GM23248 (cell line): ENCODE measurements at regions not wholly inside any gene's neighbourhood (a gene's known extent, or its start where the extent isn't known, plus 50 kb on each side); places are given as distances from the start of the nearest gene placed in this dataset.

Source experiments
- EZH2 ChIP-seq: fragments of 200-600 bp; sonication (generic); IDR thresholded peaks from 2 replicates; pipeline ENCODE4 v1.6.1; 2018; ENCODE audit warnings: antibody characterized with exemption, mild to moderate bottlenecking; ENCODE audit not compliant: insufficient read depth, poor library complexity, severe bottlenecking
- EZH2phosphoT487 ChIP-seq: fragments of 200-600 bp; sonication (generic); IDR thresholded peaks from 2 replicates; pipeline ENCODE4 v1.6.1; 2018; ENCODE audit warnings: antibody characterized with exemption, moderate library complexity, mild to moderate bottlenecking, low read depth; ENCODE audit not compliant: insufficient read depth

- TF ChIP-seq EZH2 = no peak
- no peak for TF ChIP-seq EZH2phosphoT487
Measured at GRCh38 chr16:8253718-8254117, 336.6 kb downstream of the TMEM114 start.
